ENCODE measurements at regions not wholly inside any gene's neighbourhood (a gene's known extent, or its start where the extent isn't known, plus 50 kb on each side); places are given as distances from the start of the nearest gene placed in this dataset.
A peak's percentile ranks its signal among the peaks of the same experiment; 100 is the strongest.
"Not testable (repeated sequence)": the region's sequence is repeated elsewhere in the genome, so short reads cannot be mapped to it uniquely, and the experiment has no call there.

GRCh38 chr11:60610702-60611101, 88.7 kb upstream of the MS4A8 start:
- no peak overlapping the region for H3K4me3 ChIP-seq (ENCODE audit: low read length in 2 of 2)
- H2BK15ac ChIP-seq (ENCODE audit: low read length): no peak overlapping the region
- no peak overlapping the region for H2AK5ac ChIP-seq (ENCODE audit: low read depth, low read length)
- DNase-seq (ENCODE audit: low spot score): no peak
- no peak overlapping the region for H2AFZ ChIP-seq (ENCODE audit: low read length)
- no peaks in the 10 kb centered on the region for H3K9me3 ChIP-seq (replicated peaks in 1 of 2; ENCODE audit: control insufficient read depth in 2 of 2, insufficient read depth in 1 of 2, low read depth in 1 of 2, low read length in 2 of 2)
- no peak overlapping the region for H3K23ac ChIP-seq (ENCODE audit: low read depth, low read length, poor library complexity)
- no peaks in the 10 kb centered on the region for H3K36me3 ChIP-seq (replicated peaks in 1 of 2; ENCODE audit: control insufficient read depth in 2 of 2, insufficient read depth in 2 of 2, low read length in 2 of 2)
- H2BK12ac ChIP-seq (ENCODE audit: low read length): no peak overlapping the region
- WGBS, 2 donors (ENCODE audit: extremely low coverage in 2 of 2, insufficient read length in 2 of 2, insufficient replicate concordance in 1 of 2): no CpG with 5 or more reads among the region's 1 CpG
- no peaks in the 10 kb centered on the region for H3K27me3 ChIP-seq (ENCODE audit: control insufficient read depth in 3 of 3, insufficient read depth in 3 of 3, low read depth in 1 of 3, low read length in 3 of 3)
- H3K4ac ChIP-seq (ENCODE audit: low read length): no peak overlapping the region
- no peaks in the 10 kb centered on the region for H3K4me1 ChIP-seq (ENCODE audit: control insufficient read depth in 2 of 2, insufficient read depth in 1 of 2, low read depth in 1 of 2, low read length in 2 of 2)
- H2BK120ac ChIP-seq (ENCODE audit: low read depth, low read length): no peak overlapping the region
- H3K4me2 ChIP-seq (ENCODE audit: insufficient read depth, low read length, poor library complexity, severe bottlenecking): no peak overlapping the region
- H2BK5ac ChIP-seq (ENCODE audit: low read length): no peak overlapping the region
- no peaks in the 10 kb centered on the region for H3K79me1 ChIP-seq (ENCODE audit: low read depth, low read length)
- H3K18ac ChIP-seq (ENCODE audit: low read length): no peak overlapping the region
- H3K14ac ChIP-seq (ENCODE audit: low read length): no peak overlapping the region
- H4K8ac ChIP-seq (ENCODE audit: low read depth, low read length): no peak overlapping the region
- no peak overlapping the region for H3K27ac ChIP-seq (replicated peaks; ENCODE audit: low read length)
- no peak overlapping the region for H4K91ac ChIP-seq (ENCODE audit: low read depth, low read length, poor library complexity)
- no peak overlapping the region for H3K9ac ChIP-seq (ENCODE audit: low read depth, low read length, poor library complexity)

- H2AFZ ChIP-seq (ENCODE audit: low read length): no peak overlapping the region
- H3K27ac ChIP-seq (replicated peaks; ENCODE audit: low read length): no peak overlapping the region
- no peak overlapping the region for H3K4ac ChIP-seq (ENCODE audit: low read length)
- no peak overlapping the region for H2BK15ac ChIP-seq (ENCODE audit: low read length)
- H2BK5ac ChIP-seq (ENCODE audit: low read length): no peak overlapping the region
- H3K14ac ChIP-seq (ENCODE audit: low read length): peak overlapping the region; percentile 71
- no peak overlapping the region for H3K4me2 ChIP-seq (ENCODE audit: insufficient read depth, low read length, poor library complexity, severe bottlenecking)
- WGBS, 2 donors (ENCODE audit: extremely low coverage in 2 of 2, insufficient read length in 2 of 2, insufficient replicate concordance in 1 of 2): no CpG with 5 or more reads among the region's 25 CpGs
- H2BK12ac ChIP-seq (ENCODE audit: low read length): no peak overlapping the region
- H4K8ac ChIP-seq (ENCODE audit: low read depth, low read length): peak overlapping the region; percentile 92
- peak overlapping the region; percentile 31 for H3K23ac ChIP-seq (ENCODE audit: low read depth, low read length, poor library complexity)
- H3K4me1 ChIP-seq (ENCODE audit: control insufficient read depth in 2 of 2, insufficient read depth in 1 of 2, low read depth in 1 of 2, low read length in 2 of 2): no peaks in the 10 kb centered on the region
- H3K9me3 ChIP-seq (replicated peaks in 1 of 2; ENCODE audit: control insufficient read depth in 2 of 2, insufficient read depth in 1 of 2, low read depth in 1 of 2, low read length in 2 of 2): no peaks in the 10 kb centered on the region
- no peak overlapping the region for H3K18ac ChIP-seq (ENCODE audit: low read length)
- H3K27me3 ChIP-seq (ENCODE audit: control insufficient read depth in 3 of 3, insufficient read depth in 3 of 3, low read depth in 1 of 3, low read length in 3 of 3): no peaks in the 10 kb centered on the region
- H3K9ac ChIP-seq (ENCODE audit: low read depth, low read length, poor library complexity): no peak overlapping the region
- H2AK5ac ChIP-seq (ENCODE audit: low read depth, low read length): peak overlapping the region; percentile 56
- H3K36me3 ChIP-seq (replicated peaks in 1 of 2; ENCODE audit: control insufficient read depth in 2 of 2, insufficient read depth in 2 of 2, low read length in 2 of 2): no peaks in the 10 kb centered on the region
- H3K4me3 ChIP-seq (ENCODE audit: low read length in 2 of 2): no peak overlapping the region
- no peaks in the 10 kb centered on the region for H3K79me1 ChIP-seq (ENCODE audit: low read depth, low read length)
- H2BK120ac ChIP-seq (ENCODE audit: low read depth, low read length): no peak overlapping the region
- no peak for DNase-seq (ENCODE audit: low spot score)
- no peak overlapping the region for H4K91ac ChIP-seq (ENCODE audit: low read depth, low read length, poor library complexity)
Observed at GRCh38 chr11:60615497-60615896, 83.9 kb upstream of the MS4A8 start.

GRCh38 chr11:60621940-60622339, 77.5 kb upstream of the MS4A8 start:
- not testable (repeated sequence) for H3K79me1 ChIP-seq (ENCODE audit: low read depth, low read length); H2AFZ ChIP-seq (ENCODE audit: low read length); H3K9ac ChIP-seq (ENCODE audit: low read depth, low read length, poor library complexity); H3K27ac ChIP-seq (replicated peaks; ENCODE audit: low read length); H2BK5ac ChIP-seq (ENCODE audit: low read length); H3K36me3 ChIP-seq (replicated peaks in 1 of 2; ENCODE audit: control insufficient read depth in 2 of 2, insufficient read depth in 2 of 2, low read length in 2 of 2); H3K23ac ChIP-seq (ENCODE audit: low read depth, low read length, poor library complexity); H3K4me2 ChIP-seq (ENCODE audit: insufficient read depth, low read length, poor library complexity, severe bottlenecking); H2BK12ac ChIP-seq (ENCODE audit: low read length); H3K4ac ChIP-seq (ENCODE audit: low read length); H4K91ac ChIP-seq (ENCODE audit: low read depth, low read length, poor library complexity); H3K4me1 ChIP-seq (ENCODE audit: control insufficient read depth in 2 of 2, insufficient read depth in 1 of 2, low read depth in 1 of 2, low read length in 2 of 2); H3K18ac ChIP-seq (ENCODE audit: low read length); DNase-seq (ENCODE audit: low spot score); H2BK15ac ChIP-seq (ENCODE audit: low read length); H2AK5ac ChIP-seq (ENCODE audit: low read depth, low read length); H3K4me3 ChIP-seq (ENCODE audit: low read length in 2 of 2); H2BK120ac ChIP-seq (ENCODE audit: low read depth, low read length); H3K9me3 ChIP-seq (replicated peaks in 1 of 2; ENCODE audit: control insufficient read depth in 2 of 2, insufficient read depth in 1 of 2, low read depth in 1 of 2, low read length in 2 of 2); H3K14ac ChIP-seq (ENCODE audit: low read length); H4K8ac ChIP-seq (ENCODE audit: low read depth, low read length); H3K27me3 ChIP-seq (ENCODE audit: control insufficient read depth in 3 of 3, insufficient read depth in 3 of 3, low read depth in 1 of 3, low read length in 3 of 3)
- WGBS, 2 donors (ENCODE audit: extremely low coverage in 2 of 2, insufficient read length in 2 of 2, insufficient replicate concordance in 1 of 2): no CpG with 5 or more reads among the region's 30 CpGs

- H3K4me2 ChIP-seq (ENCODE audit: insufficient read depth, low read length, poor library complexity, severe bottlenecking); H3K79me1 ChIP-seq (ENCODE audit: low read depth, low read length); H2BK15ac ChIP-seq (ENCODE audit: low read length); H3K4me1 ChIP-seq (ENCODE audit: control insufficient read depth in 2 of 2, insufficient read depth in 1 of 2, low read depth in 1 of 2, low read length in 2 of 2); H2BK5ac ChIP-seq (ENCODE audit: low read length); H3K9ac ChIP-seq (ENCODE audit: low read depth, low read length, poor library complexity); DNase-seq (ENCODE audit: low spot score); H2AFZ ChIP-seq (ENCODE audit: low read length); H3K27ac ChIP-seq (replicated peaks; ENCODE audit: low read length); H3K9me3 ChIP-seq (replicated peaks in 1 of 2; ENCODE audit: control insufficient read depth in 2 of 2, insufficient read depth in 1 of 2, low read depth in 1 of 2, low read length in 2 of 2); H2BK12ac ChIP-seq (ENCODE audit: low read length); H2BK120ac ChIP-seq (ENCODE audit: low read depth, low read length); H3K4me3 ChIP-seq (ENCODE audit: low read length in 2 of 2); H3K4ac ChIP-seq (ENCODE audit: low read length); H4K8ac ChIP-seq (ENCODE audit: low read depth, low read length); H3K23ac ChIP-seq (ENCODE audit: low read depth, low read length, poor library complexity); H2AK5ac ChIP-seq (ENCODE audit: low read depth, low read length); H3K14ac ChIP-seq (ENCODE audit: low read length); H3K18ac ChIP-seq (ENCODE audit: low read length); H3K36me3 ChIP-seq (replicated peaks in 1 of 2; ENCODE audit: control insufficient read depth in 2 of 2, insufficient read depth in 2 of 2, low read length in 2 of 2); H3K27me3 ChIP-seq (ENCODE audit: control insufficient read depth in 3 of 3, insufficient read depth in 3 of 3, low read depth in 1 of 3, low read length in 3 of 3); H4K91ac ChIP-seq (ENCODE audit: low read depth, low read length, poor library complexity): not testable (repeated sequence)
- WGBS, 2 donors (ENCODE audit: extremely low coverage in 2 of 2, insufficient read length in 2 of 2, insufficient replicate concordance in 1 of 2): no CpG with 5 or more reads among the region's 27 CpGs
Observed at GRCh38 chr11:60622776-60623175, 76.6 kb upstream of the MS4A8 start.
